H1 (cell line): ENCODE measurements at regions not wholly inside any gene's neighbourhood (a gene's known extent, or its start where the extent isn't known, plus 50 kb on each side); places are given as distances from the start of the nearest gene placed in this dataset.

Source experiments
- CTCF ChIP-seq, 3 experiments: IDR thresholded peaks; 1 replicate in 2 of 3; 2 replicates in 1 of 3; pipeline versions ENCODE4 v1.5.1 to v1.6.1; 2011; ENCODE audit warnings: low read length in 3 of 3, mild to moderate bottlenecking in 3 of 3, inconsistent platforms in 2 of 3, low read depth in 1 of 3, moderate library complexity in 1 of 3; ENCODE audit not compliant: insufficient read depth in 1 of 3; ENCODE audit errors: control extremely low read depth in 1 of 3
- EP300 ChIP-seq, 2 experiments: IDR thresholded peaks; 1 replicate in 1 of 2; 2 replicates in 1 of 2; pipeline ENCODE4 v1.6.1; 2011 to 2012; ENCODE audit warnings: low read depth in 2 of 2, low read length in 2 of 2, mild to moderate bottlenecking in 2 of 2, borderline replicate concordance in 1 of 2, inconsistent platforms in 1 of 2, moderate library complexity in 1 of 2
- HDAC2 ChIP-seq, 2 experiments: fragments of 300-600 bp in 1 of 2; sonication (generic) in 1 of 2; IDR thresholded peaks; 2 replicates each; pipeline ENCODE4 v1.6.1; 2011 to 2012; ENCODE audit warnings: low read depth in 2 of 2, low read length in 2 of 2, mild to moderate bottlenecking in 2 of 2, moderate library complexity in 2 of 2, borderline replicate concordance in 1 of 2, inconsistent platforms in 1 of 2
- JUN ChIP-seq: IDR thresholded peaks from 2 replicates; pipeline ENCODE4 v1.6.1; 2011; ENCODE audit warnings: low read depth, mild to moderate bottlenecking, improper control_type of control experiment, low read length
- KDM5A ChIP-seq: fragments of 200-600 bp; IDR thresholded peaks from 2 replicates; pipeline ENCODE4 v1.7.1; 2012; ENCODE audit warnings: mild to moderate bottlenecking, low read length, inconsistent platforms, mixed read lengths
- MAX ChIP-seq: IDR thresholded peaks from 2 replicates; pipeline ENCODE4 v1.6.1; 2012; ENCODE audit warnings: inconsistent platforms
- PHF8 ChIP-seq: fragments of 200-600 bp; sonication (generic); conservative IDR thresholded peaks from 2 replicates; pipeline ENCODE4 v1.7.1; 2012; ENCODE audit warnings: low read depth, mild to moderate bottlenecking, inconsistent platforms, low read length, moderate library complexity
- POLR2AphosphoS5 ChIP-seq: IDR thresholded peaks from 2 replicates; pipeline ENCODE4 v1.6.1; 2011; ENCODE audit warnings: low read depth, low read length
- RNF2 ChIP-seq: fragments of 200-900, 300-1000 bp; sonication (generic); IDR thresholded peaks from 2 replicates; pipeline ENCODE4 v1.7.1; 2016; ENCODE audit warnings: borderline replicate concordance, low read depth, mild to moderate bottlenecking, antibody characterized with exemption, low read length; ENCODE audit not compliant: poor library complexity, severe bottlenecking; ENCODE audit errors: missing control alignments
- RXRA ChIP-seq: IDR thresholded peaks from 2 replicates; pipeline ENCODE4 v1.6.1; 2011; ENCODE audit warnings: low read depth, mild to moderate bottlenecking, low read length, moderate library complexity; ENCODE audit not compliant: insufficient read depth
- SP2 ChIP-seq: IDR thresholded peaks from 2 replicates; pipeline ENCODE4 v1.6.1; 2012; ENCODE audit warnings: mild to moderate bottlenecking, low read length, inconsistent platforms

- TF ChIP-seq SP2 (no peak), POLR2AphosphoS5 (no peak), MAX (no peak), CTCF (IDR thresholded peaks at IDR 0.05; ENCODE audit: control extremely low read depth in 1 of 3, insufficient read depth in 1 of 3, low read depth in 1 of 3, low read length in 3 of 3) (no peak), PHF8 (no peak), HDAC2 (IDR thresholded peaks at IDR 0.05; ENCODE audit: borderline replicate concordance in 1 of 2, low read depth in 2 of 2, low read length in 2 of 2) (no peak), EP300 (IDR thresholded peaks at IDR 0.05; ENCODE audit: borderline replicate concordance in 1 of 2, low read depth in 2 of 2, low read length in 2 of 2) (no peak), KDM5A (no peak), RNF2 (no peak), RXRA (no peak), JUN (no peak)
Measured at GRCh38 chr12:124430491-124430890, 135.6 kb downstream of the RFLNA start.
